ENCODE measurements at regions not wholly inside any gene's neighbourhood (a gene's known extent, or its start where the extent isn't known, plus 50 kb on each side); places are given as distances from the start of the nearest gene placed in this dataset.

DNA sequence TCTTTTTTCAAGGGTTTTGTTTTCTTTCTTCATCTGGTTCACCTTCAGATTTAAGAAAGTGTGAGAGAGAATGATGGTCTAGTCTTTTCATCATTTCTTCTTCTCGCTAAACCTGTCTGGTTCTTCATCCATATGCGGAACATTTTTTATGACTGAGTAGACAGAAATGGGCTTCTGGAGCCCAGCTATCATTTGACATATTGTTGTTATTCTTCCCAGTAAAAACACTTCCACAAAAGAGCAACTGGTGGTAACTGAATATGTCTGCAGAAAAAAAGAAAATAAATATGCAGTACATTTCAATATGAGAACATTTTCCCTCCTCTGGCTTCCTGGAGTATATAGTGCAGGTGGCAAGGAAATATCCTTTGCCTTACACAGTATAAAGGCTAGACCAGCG lies 209.5 kb downstream of the JCAD start:
- no peak for DNase-seq

DNA sequence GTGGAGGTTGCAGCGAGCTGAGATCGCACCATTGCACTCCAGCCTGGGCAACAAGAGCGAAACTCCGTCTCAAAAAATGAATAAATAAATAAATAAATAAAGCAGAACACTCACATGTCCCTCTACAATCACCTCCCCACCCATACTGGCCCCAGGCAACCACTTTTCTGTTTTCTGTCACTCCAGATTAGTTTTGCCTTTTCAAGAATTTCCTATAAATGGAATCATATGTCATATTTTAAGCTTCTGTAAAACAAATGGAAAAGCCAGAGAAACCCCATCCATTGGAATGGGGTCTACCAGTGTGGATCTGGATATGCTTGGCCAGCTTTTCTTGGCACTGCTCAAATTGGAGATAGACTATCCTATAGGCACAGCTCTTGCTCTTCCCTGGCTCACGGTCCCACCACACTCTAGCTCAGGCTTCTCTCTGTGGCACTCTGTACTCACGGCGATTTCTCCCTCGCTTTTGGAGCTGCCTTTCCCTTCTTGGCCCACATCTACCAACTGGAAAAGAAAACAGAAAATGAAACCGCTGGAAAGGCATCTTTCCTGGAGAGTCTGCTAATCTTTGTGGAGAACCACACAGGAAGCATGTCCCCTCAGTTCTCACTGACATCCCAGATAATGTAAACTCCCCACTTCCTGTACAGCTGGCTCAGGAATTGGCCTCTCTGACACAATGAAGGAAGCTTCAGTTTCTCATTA lies 210.1 kb downstream of the JCAD start:
- DNase-seq = no peak

- DNase-seq = no peak
Observed at GRCh38 chr10:29846881-29847280, 212.1 kb upstream of the SVIL start.

DNA sequence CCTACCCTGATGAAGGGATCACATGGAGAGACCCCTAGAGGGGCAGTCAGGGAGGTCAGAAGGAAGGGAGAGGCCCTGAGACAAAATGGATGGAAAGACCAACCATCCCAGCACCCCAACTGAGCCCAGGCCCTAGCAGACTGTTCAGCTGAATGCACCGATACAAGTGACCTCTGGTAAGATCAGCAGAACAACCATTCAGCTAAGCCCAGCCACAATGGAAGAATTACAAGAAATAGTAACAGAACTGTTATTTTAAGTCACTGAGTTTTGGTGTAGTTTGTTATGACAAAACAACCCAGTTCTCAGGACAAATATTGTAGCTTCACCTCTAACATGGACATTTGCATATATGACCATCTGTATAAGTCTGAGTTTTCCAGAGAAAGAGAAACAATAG lies 210.4 kb upstream of the SVIL start:
- DNase-seq = no peak

DNA sequence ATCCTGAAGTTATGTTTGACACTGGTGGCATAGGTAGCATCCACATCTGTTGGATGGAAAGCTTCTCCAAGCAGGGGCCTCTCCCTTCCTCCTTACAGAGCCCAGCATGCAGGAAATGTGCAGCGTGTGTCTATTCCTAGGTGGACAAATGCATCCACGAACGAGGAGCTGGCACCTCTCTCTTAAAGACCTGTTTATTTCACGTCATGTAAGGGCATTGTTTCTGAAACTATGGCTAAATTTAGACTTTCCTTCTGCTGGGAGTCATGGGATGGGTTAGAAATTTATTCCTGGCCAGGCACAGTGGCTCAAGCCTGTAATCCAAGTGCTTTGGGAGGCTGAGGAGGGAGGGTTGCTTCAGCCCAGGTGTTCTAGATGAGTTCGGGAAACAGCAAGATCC lies 208.4 kb upstream of the SVIL start:
- DNase-seq = no peak

GRCh38 chr10:29841724-29842649 lies 207.2 kb upstream of the SVIL start:
- peak; percentile 80 for DNase-seq

- peak; percentile 72 for DNase-seq
Observed at GRCh38 chr10:29840516-29841276, 205.9 kb upstream of the SVIL start.

- DNase-seq = peak; percentile 72
Observed at GRCh38 chr10:29839826-29840515, 205.2 kb upstream of the SVIL start.

GRCh38 chr10:29838539-29838938 lies 203.8 kb upstream of the SVIL start:
- no peak for DNase-seq

GRCh38 chr10:29837586-29837985 lies 202.8 kb upstream of the SVIL start:
- no peak for DNase-seq

DNA sequence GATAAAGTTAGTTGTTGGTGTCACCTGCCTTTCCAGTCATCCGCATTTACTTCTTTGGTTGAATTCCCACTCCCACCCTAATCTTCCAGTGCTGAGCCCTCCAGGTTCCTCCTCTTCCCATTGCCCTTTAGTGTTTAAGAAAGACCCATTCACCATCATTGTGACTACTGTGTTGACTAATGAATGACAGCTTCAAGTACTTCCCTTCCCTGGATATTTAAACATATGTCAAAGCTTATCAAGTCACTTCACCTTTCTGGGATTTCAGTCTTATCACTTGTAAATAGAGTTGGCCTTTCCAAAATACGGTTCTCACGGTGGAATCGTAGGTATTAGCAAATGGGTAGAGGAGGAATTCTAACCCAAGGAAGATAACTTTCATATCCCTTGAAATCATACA lies 201.6 kb upstream of the SVIL start:
- DNase-seq = no peak

GRCh38 chr10:29835055-29835454 lies 200.3 kb upstream of the SVIL start:
- DNase-seq = no peak

DNA sequence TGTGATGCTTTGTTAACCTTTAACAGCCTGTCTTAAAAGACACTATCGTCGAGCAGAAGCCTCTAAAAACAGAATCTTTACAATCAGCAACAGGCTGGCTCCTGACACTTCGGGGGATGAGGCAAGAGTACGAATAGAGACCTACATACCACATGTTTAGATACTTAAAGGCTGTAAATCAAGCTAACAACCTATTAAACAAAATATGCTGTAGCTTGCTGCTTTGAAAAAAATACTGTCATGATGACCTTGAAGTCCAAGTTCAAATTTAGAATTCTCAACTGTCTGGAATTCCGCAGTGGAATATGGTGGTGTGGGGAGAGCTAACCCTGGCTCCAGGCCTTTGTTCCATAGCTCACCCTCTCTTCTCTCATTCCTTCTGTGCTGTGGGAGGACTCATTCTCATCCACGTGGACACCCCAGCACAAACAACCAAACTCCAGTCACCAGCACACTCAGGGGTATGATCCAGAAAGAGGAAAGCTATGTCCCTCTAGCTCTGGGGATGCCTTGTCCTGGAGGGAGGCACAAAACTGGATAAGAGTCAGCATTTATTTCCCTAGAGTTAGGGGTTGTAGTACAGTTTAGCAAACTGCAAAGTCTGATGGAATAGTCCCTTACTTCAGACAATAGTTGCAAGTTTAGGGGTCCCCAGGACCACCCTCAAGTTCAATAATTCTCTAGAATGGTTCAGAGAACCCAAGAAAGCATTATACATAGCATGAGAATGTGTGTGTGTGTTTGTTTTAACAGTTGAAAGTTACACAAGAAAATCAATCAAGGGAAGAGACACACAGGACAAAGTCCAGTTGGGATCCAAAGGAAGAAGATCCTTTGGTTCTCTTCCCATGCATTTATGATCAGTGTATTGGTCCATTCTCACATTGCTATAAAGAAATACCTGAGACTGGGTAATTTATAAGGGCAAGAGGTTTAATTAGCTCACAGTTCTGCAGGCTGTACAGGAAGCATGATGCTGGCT lies 196.1 kb upstream of the SVIL start:
- no peak for DNase-seq

DNA sequence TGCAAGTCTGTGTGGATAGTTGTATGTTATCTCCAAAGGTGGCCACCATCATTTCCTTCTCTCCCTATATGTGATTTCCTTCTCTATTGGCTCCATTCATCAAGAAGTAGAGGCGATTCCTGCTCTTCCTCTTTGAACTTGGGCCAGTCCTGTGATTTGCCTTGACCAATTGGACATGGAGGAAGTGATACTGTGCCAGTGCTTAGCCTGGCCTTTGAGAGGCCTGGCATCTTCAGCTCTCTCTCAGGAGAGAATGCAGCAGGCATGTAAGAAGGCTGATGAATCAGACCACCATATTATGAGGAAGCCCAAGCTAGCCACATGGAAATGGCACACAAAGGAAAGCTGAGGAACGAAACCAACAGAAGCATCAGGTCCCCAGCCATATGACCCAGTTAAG lies 195.0 kb upstream of the SVIL start:
- DNase-seq = no peak

- no peak for DNase-seq
Observed at GRCh38 chr10:29828956-29829355, 194.2 kb upstream of the SVIL start.

DNA sequence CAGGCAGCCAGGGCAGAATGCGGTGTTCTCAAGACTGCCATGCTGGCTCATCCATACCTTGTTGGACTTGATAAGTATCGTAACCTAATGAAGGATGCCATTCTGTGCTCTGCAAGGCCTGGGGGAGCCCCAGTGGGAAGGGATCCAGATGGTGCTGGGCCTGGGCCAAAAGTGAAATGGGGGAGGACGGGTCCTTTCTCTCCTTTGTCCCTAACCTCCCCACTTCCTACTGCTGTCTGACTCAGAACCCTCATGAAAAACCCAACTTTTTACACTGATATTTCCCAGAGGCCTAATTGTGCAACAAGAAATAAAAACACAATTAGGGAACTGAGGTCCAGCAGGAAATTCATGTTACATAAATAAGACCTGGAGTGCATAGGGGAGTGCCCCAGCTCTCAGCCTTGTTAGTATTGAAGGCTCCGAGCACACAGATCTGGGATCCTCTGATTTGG lies 193.7 kb upstream of the SVIL start:
- DNase-seq = no peak

DNA sequence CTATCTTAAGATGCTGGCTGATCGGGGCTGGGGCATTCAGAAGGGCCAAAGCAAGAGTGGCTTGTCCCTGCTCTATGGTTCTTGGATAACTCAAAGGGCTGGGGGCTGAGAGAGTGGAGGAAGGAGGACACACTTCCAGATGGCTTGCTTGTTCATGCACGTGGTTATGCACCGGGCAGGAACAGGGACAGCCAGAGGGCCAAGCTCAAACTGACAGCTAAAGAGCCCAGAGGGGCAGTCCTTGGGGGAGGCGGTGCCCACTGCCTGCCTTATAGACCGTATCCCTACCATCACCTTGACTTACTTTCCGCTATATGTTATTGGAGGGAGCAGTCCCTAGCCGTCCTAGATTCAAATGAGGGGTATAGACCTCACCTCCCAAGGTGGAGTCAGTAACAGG lies 192.7 kb upstream of the SVIL start:
- DNase-seq = no peak

GRCh38 chr10:29826801-29827450 lies 192.2 kb upstream of the SVIL start:
- DNase-seq = no peak

DNA sequence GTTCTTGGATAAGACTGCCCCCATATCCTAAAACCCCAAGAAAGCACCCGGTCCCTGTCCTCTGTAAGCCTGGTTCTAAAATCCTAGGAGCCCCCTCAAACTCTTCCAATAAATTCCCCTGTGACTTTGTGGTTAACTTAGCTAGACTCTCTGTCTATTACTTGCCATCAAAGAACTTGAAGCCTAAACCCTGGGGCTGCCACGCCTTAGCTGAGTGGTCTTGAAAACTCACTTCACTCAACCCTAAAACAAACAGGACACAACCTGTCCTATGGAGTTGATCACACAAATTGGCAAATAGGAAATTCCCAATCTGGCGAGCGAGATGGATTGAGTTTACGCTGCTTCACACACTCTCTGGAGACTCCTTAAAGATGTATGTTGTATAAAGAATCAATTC lies 191.4 kb upstream of the SVIL start:
- no peak for DNase-seq

DNA sequence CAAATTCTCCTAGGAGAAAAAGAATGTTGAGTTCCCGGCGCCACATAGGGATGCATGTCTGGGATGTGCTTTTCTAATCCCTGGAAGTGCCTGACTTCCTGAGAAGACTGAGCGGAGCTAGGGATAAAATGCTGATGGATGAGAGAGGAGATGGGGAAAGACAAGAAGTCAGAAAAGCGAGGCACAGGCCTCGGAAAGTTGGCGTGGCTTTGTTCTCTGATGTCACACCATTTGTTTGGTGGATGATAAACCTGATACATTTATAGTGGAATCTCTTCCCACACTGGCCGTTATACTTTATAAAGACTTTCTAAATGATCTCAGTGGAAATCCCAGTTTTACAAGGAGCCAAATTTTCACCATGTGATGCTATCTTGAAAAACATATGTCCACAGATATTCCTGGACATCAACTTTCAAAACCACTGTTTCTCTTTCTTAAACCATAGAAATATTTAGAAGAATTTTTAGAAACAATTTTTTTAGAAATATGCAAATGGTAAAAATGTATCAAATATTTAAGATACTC lies 188.8 kb upstream of the SVIL start:
- DNase-seq = no peak
